ENCODE measurements at regions not wholly inside any gene's neighbourhood (a gene's known extent, or its start where the extent isn't known, plus 50 kb on each side); places are given as distances from the start of the nearest gene placed in this dataset.
A peak's percentile ranks its signal among the peaks of the same experiment; 100 is the strongest.
"Not testable (repeated sequence)": the region's sequence is repeated elsewhere in the genome, so short reads cannot be mapped to it uniquely, and the experiment has no call there.

GRCh38 chr5:7246287-7246686, 149.7 kb upstream of the ADCY2 start:
- H3K4me2 ChIP-seq (ENCODE audit: low read depth, low read length, poor library complexity, severe bottlenecking), result no peak overlapping the region
- no peaks in the 10 kb centered on the region for H3K9me3 ChIP-seq (ENCODE audit: low read length)
- H3K4me1 ChIP-seq (ENCODE audit: low read length), result no peaks in the 10 kb centered on the region
- H3K9ac ChIP-seq (ENCODE audit: low read length), result no peak overlapping the region
- no peak overlapping the region for H3K4me3 ChIP-seq (ENCODE audit: low read length)
- no peaks in the 10 kb centered on the region for H3K9me2 ChIP-seq (replicated peaks; ENCODE audit: insufficient read depth, low read length)
- DNase-seq, result no peak
- no peak overlapping the region for H3K27ac ChIP-seq (ENCODE audit: low read length)
- H3K27me3 ChIP-seq (ENCODE audit: low read length), result no peaks in the 10 kb centered on the region
- no peaks in the 10 kb centered on the region for H3K36me3 ChIP-seq (ENCODE audit: insufficient read depth, low read length)
- H2AFZ ChIP-seq (ENCODE audit: low read length), result no peak overlapping the region
- H4K20me1 ChIP-seq (ENCODE audit: insufficient read depth, low read depth, low read length), result no peaks in the 10 kb centered on the region
- H3K79me2 ChIP-seq (ENCODE audit: low read length), result no peaks in the 10 kb centered on the region

- Histone ChIP-seq H3K27ac (ENCODE audit: low read length) (no peak overlapping the region), H3K79me2 (ENCODE audit: low read length) (no peaks in the 10 kb centered on the region), H3K9ac (ENCODE audit: low read length) (no peak overlapping the region), H3K9me3 (ENCODE audit: low read length) (no peaks in the 10 kb centered on the region), H3K27me3 (ENCODE audit: low read length) (no peaks in the 10 kb centered on the region), H3K36me3 (ENCODE audit: insufficient read depth, low read length) (no peaks in the 10 kb centered on the region), H3K9me2 (replicated peaks; ENCODE audit: insufficient read depth, low read length) (no peaks in the 10 kb centered on the region), H4K20me1 (ENCODE audit: insufficient read depth, low read depth, low read length) (no peaks in the 10 kb centered on the region), H3K4me1 (ENCODE audit: low read length) (no peaks in the 10 kb centered on the region), H3K4me2 (ENCODE audit: low read depth, low read length, poor library complexity, severe bottlenecking) (no peak overlapping the region), H2AFZ (ENCODE audit: low read length) (no peak overlapping the region), H3K4me3 (ENCODE audit: low read length) (no peak overlapping the region)
- no peak for DNase-seq
Measured at GRCh38 chr5:7250004-7250403, 145.9 kb upstream of the ADCY2 start.

GRCh38 chr5:7250611-7251010, 145.3 kb upstream of the ADCY2 start:
- Histone ChIP-seq H3K9ac (ENCODE audit: low read length) (no peak overlapping the region), H3K4me1 (ENCODE audit: low read length) (no peaks in the 10 kb centered on the region), H3K79me2 (ENCODE audit: low read length) (no peaks in the 10 kb centered on the region), H3K9me3 (ENCODE audit: low read length) (no peaks in the 10 kb centered on the region), H2AFZ (ENCODE audit: low read length) (no peak overlapping the region), H3K36me3 (ENCODE audit: insufficient read depth, low read length) (no peaks in the 10 kb centered on the region), H3K27ac (ENCODE audit: low read length) (no peak overlapping the region), H3K4me2 (ENCODE audit: low read depth, low read length, poor library complexity, severe bottlenecking) (no peak overlapping the region), H3K9me2 (replicated peaks; ENCODE audit: insufficient read depth, low read length) (no peaks in the 10 kb centered on the region), H3K4me3 (ENCODE audit: low read length) (no peak overlapping the region), H3K27me3 (ENCODE audit: low read length) (no peaks in the 10 kb centered on the region), H4K20me1 (ENCODE audit: insufficient read depth, low read depth, low read length) (no peaks in the 10 kb centered on the region)
- DNase-seq, result no peak

- no peak for DNase-seq
- Histone ChIP-seq H3K79me2 (ENCODE audit: low read length) (no peaks in the 10 kb centered on the region), H3K9ac (ENCODE audit: low read length) (no peak overlapping the region), H3K27me3 (ENCODE audit: low read length) (no peaks in the 10 kb centered on the region), H4K20me1 (ENCODE audit: insufficient read depth, low read depth, low read length) (no peaks in the 10 kb centered on the region), H3K27ac (ENCODE audit: low read length) (no peak overlapping the region), H3K4me2 (ENCODE audit: low read depth, low read length, poor library complexity, severe bottlenecking) (no peak overlapping the region), H3K36me3 (ENCODE audit: insufficient read depth, low read length) (no peaks in the 10 kb centered on the region), H3K9me2 (replicated peaks; ENCODE audit: insufficient read depth, low read length) (no peaks in the 10 kb centered on the region), H3K9me3 (ENCODE audit: low read length) (no peaks in the 10 kb centered on the region), H2AFZ (ENCODE audit: low read length) (no peak overlapping the region), H3K4me1 (ENCODE audit: low read length) (no peaks in the 10 kb centered on the region), H3K4me3 (ENCODE audit: low read length) (no peak overlapping the region)
Measured at GRCh38 chr5:7251132-7251531, 144.8 kb upstream of the ADCY2 start.

- peak; percentile 74 for DNase-seq
- no peak overlapping the region for H2AFZ ChIP-seq (ENCODE audit: low read length)
Measured at GRCh38 chr5:7261049-7261448, 134.9 kb upstream of the ADCY2 start.

GRCh38 chr5:7261900-7262299, 134.0 kb upstream of the ADCY2 start:
- Histone ChIP-seq H3K4me1 (ENCODE audit: low read length) (no peaks in the 10 kb centered on the region), H3K36me3 (ENCODE audit: insufficient read depth, low read length) (no peaks in the 10 kb centered on the region), H3K9ac (ENCODE audit: low read length) (no peak overlapping the region), H3K27ac (ENCODE audit: low read length) (no peak overlapping the region), H3K4me3 (ENCODE audit: low read length) (no peak overlapping the region), H2AFZ (ENCODE audit: low read length) (no peak overlapping the region), H3K9me2 (replicated peaks; ENCODE audit: insufficient read depth, low read length) (no peaks in the 10 kb centered on the region), H3K27me3 (ENCODE audit: low read length) (no peaks in the 10 kb centered on the region), H4K20me1 (ENCODE audit: insufficient read depth, low read depth, low read length) (no peaks in the 10 kb centered on the region), H3K4me2 (ENCODE audit: low read depth, low read length, poor library complexity, severe bottlenecking) (no peak overlapping the region), H3K79me2 (ENCODE audit: low read length) (no peaks in the 10 kb centered on the region), H3K9me3 (ENCODE audit: low read length) (no peaks in the 10 kb centered on the region)
- no peak for DNase-seq

More at GRCh38 chr5:7261049-7261448, 134.9 kb upstream of the ADCY2 start:
- Histone ChIP-seq H3K9ac (ENCODE audit: low read length) (no peak overlapping the region), H3K4me3 (ENCODE audit: low read length) (no peak overlapping the region), H3K4me1 (ENCODE audit: low read length) (no peaks in the 10 kb centered on the region), H3K9me2 (replicated peaks; ENCODE audit: insufficient read depth, low read length) (no peaks in the 10 kb centered on the region), H3K27ac (ENCODE audit: low read length) (no peak overlapping the region), H3K27me3 (ENCODE audit: low read length) (no peaks in the 10 kb centered on the region), H3K4me2 (ENCODE audit: low read depth, low read length, poor library complexity, severe bottlenecking) (no peak overlapping the region), H3K79me2 (ENCODE audit: low read length) (no peaks in the 10 kb centered on the region), H3K36me3 (ENCODE audit: insufficient read depth, low read length) (no peaks in the 10 kb centered on the region), H3K9me3 (ENCODE audit: low read length) (no peaks in the 10 kb centered on the region), H4K20me1 (ENCODE audit: insufficient read depth, low read depth, low read length) (no peaks in the 10 kb centered on the region)

- H3K36me3 ChIP-seq (ENCODE audit: insufficient read depth, low read length); H3K79me2 ChIP-seq (ENCODE audit: low read length); H3K4me3 ChIP-seq (ENCODE audit: low read length); H3K4me2 ChIP-seq (ENCODE audit: low read depth, low read length, poor library complexity, severe bottlenecking); H3K9ac ChIP-seq (ENCODE audit: low read length); H4K20me1 ChIP-seq (ENCODE audit: insufficient read depth, low read depth, low read length); H3K9me3 ChIP-seq (ENCODE audit: low read length); H3K4me1 ChIP-seq (ENCODE audit: low read length); H3K27me3 ChIP-seq (ENCODE audit: low read length); H2AFZ ChIP-seq (ENCODE audit: low read length); H3K27ac ChIP-seq (ENCODE audit: low read length); H3K9me2 ChIP-seq (replicated peaks; ENCODE audit: insufficient read depth, low read length); DNase-seq: not testable (repeated sequence)
Measured at GRCh38 chr5:7263398-7264015, 132.4 kb upstream of the ADCY2 start.

GRCh38 chr5:7265776-7266175, 130.2 kb upstream of the ADCY2 start:
- not testable (repeated sequence) for H3K9me3 ChIP-seq (ENCODE audit: low read length); H4K20me1 ChIP-seq (ENCODE audit: insufficient read depth, low read depth, low read length); H3K27me3 ChIP-seq (ENCODE audit: low read length); H2AFZ ChIP-seq (ENCODE audit: low read length); H3K4me2 ChIP-seq (ENCODE audit: low read depth, low read length, poor library complexity, severe bottlenecking); H3K9me2 ChIP-seq (replicated peaks; ENCODE audit: insufficient read depth, low read length); H3K4me3 ChIP-seq (ENCODE audit: low read length); H3K27ac ChIP-seq (ENCODE audit: low read length); H3K9ac ChIP-seq (ENCODE audit: low read length); H3K4me1 ChIP-seq (ENCODE audit: low read length); DNase-seq; H3K79me2 ChIP-seq (ENCODE audit: low read length); H3K36me3 ChIP-seq (ENCODE audit: insufficient read depth, low read length)

- not testable (repeated sequence) for H3K9ac ChIP-seq (ENCODE audit: low read length); DNase-seq; H3K4me3 ChIP-seq (ENCODE audit: low read length); H3K9me2 ChIP-seq (replicated peaks; ENCODE audit: insufficient read depth, low read length); H3K36me3 ChIP-seq (ENCODE audit: insufficient read depth, low read length); H3K79me2 ChIP-seq (ENCODE audit: low read length); H3K9me3 ChIP-seq (ENCODE audit: low read length); H3K4me1 ChIP-seq (ENCODE audit: low read length); H4K20me1 ChIP-seq (ENCODE audit: insufficient read depth, low read depth, low read length); H3K27me3 ChIP-seq (ENCODE audit: low read length); H3K4me2 ChIP-seq (ENCODE audit: low read depth, low read length, poor library complexity, severe bottlenecking); H3K27ac ChIP-seq (ENCODE audit: low read length); H2AFZ ChIP-seq (ENCODE audit: low read length)
Measured at GRCh38 chr5:7268722-7269121, 127.2 kb upstream of the ADCY2 start.

Measured in Karpas-422 (cell line).